ENCODE measurements at regions not wholly inside any gene's neighbourhood (a gene's known extent, or its start where the extent isn't known, plus 50 kb on each side); places are given as distances from the start of the nearest gene placed in this dataset.

GRCh38 chr12:59396519-59396918, 199.3 kb upstream of the SLC16A7 start:
- TF ChIP-seq CTCF (IDR thresholded peaks at IDR 0.05) (no peak), POLR2A (IDR thresholded peaks at IDR 0.05) (no peak)

All from right lobe of liver (tissue), 4 donors.